ENCODE measurements at regions not wholly inside any gene's neighbourhood (a gene's known extent, or its start where the extent isn't known, plus 50 kb on each side); places are given as distances from the start of the nearest gene placed in this dataset.

DNA sequence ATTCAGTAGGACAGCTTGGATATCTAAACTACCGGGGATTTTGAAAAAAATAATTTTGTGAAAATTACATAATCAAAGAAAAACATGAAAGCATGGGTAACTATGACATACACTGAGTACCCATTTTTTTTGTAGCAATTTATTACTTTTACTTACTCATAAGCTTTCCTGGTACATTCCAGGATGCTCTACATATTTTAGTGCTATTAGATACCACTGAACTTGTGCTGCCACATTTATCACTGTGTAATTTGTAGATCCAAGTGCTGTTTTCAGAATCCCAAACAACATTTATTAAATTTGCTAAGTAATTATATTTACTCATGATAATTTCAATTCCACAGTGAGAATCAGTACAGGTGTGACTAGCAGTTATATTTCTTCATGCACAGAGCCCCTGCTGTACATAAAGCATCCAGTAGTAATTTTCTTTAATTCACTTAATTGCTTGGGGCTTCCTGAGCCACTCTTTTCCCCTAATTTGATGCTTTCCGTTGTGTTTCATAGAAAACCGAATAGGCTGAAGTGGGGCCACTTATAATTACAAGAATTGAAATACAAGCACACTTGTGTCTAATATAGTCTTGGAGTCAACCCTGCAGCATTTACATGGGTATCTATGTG is 2254.4 kb downstream of the ARAP2 start:
- H3K9me2 ChIP-seq (ENCODE audit: insufficient read depth): no peaks in the 10 kb centered on the region
- ChIA-PET POLR2A (no interaction called here), CTCF (no interaction called here), RAD21 (ENCODE audit: low non-redundant PET in 1 of 2, low total read pairs in 2 of 2, uncharacterized antibody in 2 of 2, unreplicated experiment in 2 of 2) (no interaction called here)
- intact Hi-C loops (cut with micrococcal nuclease): no loop called here
- DNase-seq (ENCODE audit: low read depth, low spot score) (no peak), ATAC-seq (no peak)
- no TSS peak for BruUV-seq (replicated peaks)
- H3K4me1 ChIP-seq (ENCODE audit: control insufficient read depth in 1 of 2, insufficient read depth in 2 of 2, low read length in 2 of 2): no peaks in the 10 kb centered on the region
- H3K4me3 ChIP-seq (replicated peaks in 1 of 2; ENCODE audit: low read depth in 1 of 2, low read length in 2 of 2): no peak overlapping the region
- TF ChIP-seq EZH2 (IDR thresholded peaks at IDR 0.05): no peak
- TF ChIP-seq SIN3A (IDR thresholded peaks at IDR 0.05; ENCODE audit: low read depth): no peak
- no peak for TF ChIP-seq CBX3 (IDR thresholded peaks at IDR 0.05; ENCODE audit: low read depth)
- TF ChIP-seq RAD21 (IDR thresholded peaks at IDR 0.05; ENCODE audit: low read depth): no peak
- no peak for TF ChIP-seq SRF (IDR thresholded peaks at IDR 0.05; ENCODE audit: low read depth)
- no peak overlapping the region for H3K9ac ChIP-seq (ENCODE audit: low read length)
- H2AFZ ChIP-seq (ENCODE audit: low read depth, low read length, poor library complexity, severe bottlenecking): no peak overlapping the region
- no peaks in the 10 kb centered on the region for H3K79me2 ChIP-seq (ENCODE audit: insufficient read depth, low read length)
- H3K27me3 ChIP-seq (ENCODE audit: insufficient read depth, low read length): no peaks in the 10 kb centered on the region
- no peak overlapping the region for H3K4me2 ChIP-seq (ENCODE audit: low read length)
- H4K20me1 ChIP-seq (ENCODE audit: insufficient read depth): no peaks in the 10 kb centered on the region
- H3K27ac ChIP-seq (ENCODE audit: low read depth, low read length): no peak overlapping the region
- no peaks in the 10 kb centered on the region for H3K9me3 ChIP-seq (ENCODE audit: control insufficient read depth in 1 of 2, insufficient read depth in 1 of 2, low read depth in 1 of 2, low read length in 2 of 2)
- H3K36me3 ChIP-seq (ENCODE audit: control insufficient read depth in 1 of 2, insufficient read depth in 2 of 2, low read length in 2 of 2): no peaks in the 10 kb centered on the region

GRCh38 chr4:33996075-33996718 is 2248.1 kb downstream of the ARAP2 start:
- H3K4me1 ChIP-seq (ENCODE audit: control insufficient read depth in 1 of 2, insufficient read depth in 2 of 2, low read length in 2 of 2): no peaks in the 10 kb centered on the region
- H3K9me2 ChIP-seq (ENCODE audit: insufficient read depth): no peaks in the 10 kb centered on the region
- H3K27ac ChIP-seq (ENCODE audit: low read depth, low read length): no peak overlapping the region
- intact Hi-C loops (cut with micrococcal nuclease): no loop called here
- H3K27me3 ChIP-seq (ENCODE audit: insufficient read depth, low read length): no peaks in the 10 kb centered on the region
- H3K36me3 ChIP-seq (ENCODE audit: control insufficient read depth in 1 of 2, insufficient read depth in 2 of 2, low read length in 2 of 2): no peaks in the 10 kb centered on the region
- RAD21 ChIA-PET (ENCODE audit: low non-redundant PET in 1 of 2, low total read pairs in 2 of 2, uncharacterized antibody in 2 of 2, unreplicated experiment in 2 of 2): no interaction called here
- no peak overlapping the region for H2AFZ ChIP-seq (ENCODE audit: low read depth, low read length, poor library complexity, severe bottlenecking)
- H4K20me1 ChIP-seq (ENCODE audit: insufficient read depth): no peaks in the 10 kb centered on the region
- no peak for ATAC-seq
- H3K79me2 ChIP-seq (ENCODE audit: insufficient read depth, low read length): no peaks in the 10 kb centered on the region
- CTCF ChIA-PET: no interaction called here
- BruUV-seq (replicated peaks): no TSS peak
- no peak for DNase-seq (ENCODE audit: low read depth, low spot score)
- no peak overlapping the region for H3K4me2 ChIP-seq (ENCODE audit: low read length)
- no peak overlapping the region for H3K4me3 ChIP-seq (replicated peaks in 1 of 2; ENCODE audit: low read depth in 1 of 2, low read length in 2 of 2)
- no peaks in the 10 kb centered on the region for H3K9me3 ChIP-seq (ENCODE audit: control insufficient read depth in 1 of 2, insufficient read depth in 1 of 2, low read depth in 1 of 2, low read length in 2 of 2)
- TF ChIP-seq EZH2phosphoT487 (IDR thresholded peaks at IDR 0.05; ENCODE audit: borderline replicate concordance) (no peak), TCF7L2 (IDR thresholded peaks at IDR 0.05; ENCODE audit: borderline replicate concordance, extremely low read depth, insufficient read depth, insufficient read length) (no peak), EZH2 (IDR thresholded peaks at IDR 0.05) (no peak), POLR2A (IDR thresholded peaks at IDR 0.05; ENCODE audit: borderline replicate concordance, extremely low read depth, insufficient read depth, insufficient read length) (no peak), SRF (IDR thresholded peaks at IDR 0.05; ENCODE audit: low read depth) (no peak), JUND (IDR thresholded peaks at IDR 0.05) (no peak), EGR1 (IDR thresholded peaks at IDR 0.05; ENCODE audit: low read depth) (no peak), ZNF274 (IDR thresholded peaks at IDR 0.05; ENCODE audit: low read depth, low read length) (no peak), ZFX (IDR thresholded peaks at IDR 0.05) (no peak), RAD21 (IDR thresholded peaks at IDR 0.05; ENCODE audit: low read depth) (no peak), ELF1 (IDR thresholded peaks at IDR 0.05; ENCODE audit: borderline replicate concordance, low read depth) (no peak), SP1 (IDR thresholded peaks at IDR 0.05; ENCODE audit: low read depth) (no peak), YY1 (IDR thresholded peaks at IDR 0.05; ENCODE audit: extremely low read depth, insufficient replicate concordance, low read depth, low read length) (no peak), POLR2AphosphoS5 (IDR thresholded peaks at IDR 0.05; ENCODE audit: low read depth, low read length) (no peak)
- TF ChIP-seq, protein P1, sequence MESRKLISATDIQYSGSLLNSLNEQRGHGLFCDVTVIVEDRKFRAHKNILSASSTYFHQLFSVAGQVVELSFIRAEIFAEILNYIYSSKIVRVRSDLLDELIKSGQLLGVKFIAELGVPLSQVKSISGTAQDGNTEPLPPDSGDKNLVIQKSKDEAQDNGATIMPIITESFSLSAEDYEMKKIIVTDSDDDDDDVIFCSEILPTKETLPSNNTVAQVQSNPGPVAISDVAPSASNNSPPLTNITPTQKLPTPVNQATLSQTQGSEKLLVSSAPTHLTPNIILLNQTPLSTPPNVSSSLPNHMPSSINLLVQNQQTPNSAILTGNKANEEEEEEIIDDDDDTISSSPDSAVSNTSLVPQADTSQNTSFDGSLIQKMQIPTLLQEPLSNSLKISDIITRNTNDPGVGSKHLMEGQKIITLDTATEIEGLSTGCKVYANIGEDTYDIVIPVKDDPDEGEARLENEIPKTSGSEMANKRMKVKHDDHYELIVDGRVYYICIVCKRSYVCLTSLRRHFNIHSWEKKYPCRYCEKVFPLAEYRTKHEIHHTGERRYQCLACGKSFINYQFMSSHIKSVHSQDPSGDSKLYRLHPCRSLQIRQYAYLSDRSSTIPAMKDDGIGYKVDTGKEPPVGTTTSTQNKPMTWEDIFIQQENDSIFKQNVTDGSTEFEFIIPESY (IDR thresholded peaks at IDR 0.05; ENCODE audit: extremely low read depth, insufficient replicate concordance, low read length): no peak
- POLR2A ChIA-PET: no interaction called here
- H3K9ac ChIP-seq (ENCODE audit: low read length): no peak overlapping the region

Measured in HCT116 (cell line).